Mucosa of rectum (tissue), 2 donors: ENCODE measurements at regions not wholly inside any gene's neighbourhood (a gene's known extent, or its start where the extent isn't known, plus 50 kb on each side); places are given as distances from the start of the nearest gene placed in this dataset.

Source experiments
- H3K27ac ChIP-seq, 2 donors: one replicate each; pipeline ENCODE4 v1.7.0; 2013; ENCODE audit warnings: inconsistent platforms in 2 of 2, low read depth in 2 of 2, low read length in 2 of 2
- H3K27me3 ChIP-seq, 2 donors: one replicate each; pipeline ENCODE4 v1.7.0; 2013; ENCODE audit warnings: low read length in 2 of 2; ENCODE audit not compliant: control insufficient read depth in 2 of 2, insufficient read depth in 2 of 2
- H3K36me3 ChIP-seq, 2 donors: one replicate each; pipeline ENCODE4 v1.7.0; 2013; ENCODE audit warnings: low read length in 2 of 2; ENCODE audit not compliant: control insufficient read depth in 2 of 2, insufficient read depth in 2 of 2
- H3K4me1 ChIP-seq, 2 donors: one replicate each; pipeline ENCODE4 v1.7.0; 2013; ENCODE audit warnings: low read length in 2 of 2, mild to moderate bottlenecking in 1 of 2; ENCODE audit not compliant: control insufficient read depth in 2 of 2, insufficient read depth in 2 of 2
- H3K4me3 ChIP-seq, 2 donors: one replicate each; pipeline ENCODE4 v1.7.0; 2013; ENCODE audit warnings: low read length in 2 of 2
- H3K9ac ChIP-seq, 2 donors: one replicate each; pipeline ENCODE4 v1.7.0; 2013; ENCODE audit warnings: low read length in 2 of 2, low read depth in 1 of 2, mild to moderate bottlenecking in 1 of 2
- H3K9me3 ChIP-seq, 2 donors: one replicate each; pipeline ENCODE4 v1.7.0; 2013; ENCODE audit warnings: low read length in 2 of 2; ENCODE audit not compliant: control insufficient read depth in 2 of 2
- donor health status: healthy.
- donor health status: Normal muscosa, but diverticular disease.

DNA sequence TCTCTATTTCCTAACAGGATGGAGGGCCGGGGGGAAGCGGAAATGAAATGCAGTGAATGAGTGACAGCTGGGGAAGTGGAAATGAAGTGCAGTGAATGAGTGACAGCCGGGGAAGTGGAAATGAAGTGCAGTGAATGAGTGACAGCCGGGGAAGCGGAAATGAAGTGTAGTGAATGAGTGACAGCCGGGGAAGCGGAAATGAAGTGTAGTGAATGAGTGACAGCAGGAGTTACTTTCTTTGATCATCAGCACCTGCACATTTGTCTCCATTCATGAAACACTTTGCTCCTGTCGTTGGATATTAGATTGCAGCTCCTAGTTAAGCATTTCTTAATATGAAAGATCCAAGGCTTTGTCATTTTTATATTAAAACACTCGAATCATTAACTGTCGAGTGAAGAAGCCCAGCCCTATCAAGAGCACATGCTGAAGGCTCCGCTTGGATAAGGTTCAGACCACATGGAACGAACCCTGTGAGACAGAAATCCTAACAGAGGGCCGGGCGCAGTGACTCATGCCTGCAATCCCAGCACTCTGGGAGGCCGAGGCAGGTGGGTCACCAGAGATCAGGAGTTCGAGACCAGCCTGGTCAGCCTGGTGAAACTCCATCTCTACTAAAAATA, 406.0 kb upstream of the ADARB2 start:
- no peaks in the 10 kb centered on the region for H3K27me3 ChIP-seq

DNA sequence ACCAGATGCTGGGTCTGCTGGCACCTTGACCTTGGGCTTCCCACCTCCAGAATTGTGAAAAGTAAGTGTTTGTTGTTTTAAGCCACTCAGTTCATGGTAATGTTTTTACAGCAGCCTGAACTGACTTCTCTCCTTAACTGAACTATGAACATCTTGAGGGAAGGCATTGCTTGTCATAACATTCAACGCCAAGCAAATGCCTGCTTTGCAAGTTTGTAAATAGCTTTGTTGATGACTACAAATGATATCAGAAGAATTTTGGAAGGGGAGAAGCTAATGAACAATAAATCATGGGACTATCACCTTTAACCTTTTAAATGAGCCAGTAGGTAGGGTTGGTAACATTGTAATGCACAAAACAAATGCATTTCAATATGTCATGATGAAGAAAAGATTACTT, 402.4 kb upstream of the ADARB2 start:
- H3K27ac ChIP-seq: no peak overlapping the region
- H3K36me3 ChIP-seq: no peaks in the 10 kb centered on the region
- no peaks in the 10 kb centered on the region for H3K4me1 ChIP-seq
- peaks cover 0 to 8% of the 10 kb centered on the region in 2 donors for H3K9me3 ChIP-seq
- no peak overlapping the region for H3K9ac ChIP-seq
- H3K4me3 ChIP-seq: no peak overlapping the region
- no peaks in the 10 kb centered on the region for H3K27me3 ChIP-seq

More for the DNA sequence above, 406.0 kb upstream of the ADARB2 start:
- H3K9ac ChIP-seq: no peak overlapping the region
- H3K36me3 ChIP-seq: no peaks in the 10 kb centered on the region
- peaks cover 0 to 5% of the 10 kb centered on the region in 2 donors for H3K9me3 ChIP-seq
- H3K4me1 ChIP-seq: no peaks in the 10 kb centered on the region
- no peak overlapping the region for H3K4me3 ChIP-seq
- no peak overlapping the region for H3K27ac ChIP-seq

DNA sequence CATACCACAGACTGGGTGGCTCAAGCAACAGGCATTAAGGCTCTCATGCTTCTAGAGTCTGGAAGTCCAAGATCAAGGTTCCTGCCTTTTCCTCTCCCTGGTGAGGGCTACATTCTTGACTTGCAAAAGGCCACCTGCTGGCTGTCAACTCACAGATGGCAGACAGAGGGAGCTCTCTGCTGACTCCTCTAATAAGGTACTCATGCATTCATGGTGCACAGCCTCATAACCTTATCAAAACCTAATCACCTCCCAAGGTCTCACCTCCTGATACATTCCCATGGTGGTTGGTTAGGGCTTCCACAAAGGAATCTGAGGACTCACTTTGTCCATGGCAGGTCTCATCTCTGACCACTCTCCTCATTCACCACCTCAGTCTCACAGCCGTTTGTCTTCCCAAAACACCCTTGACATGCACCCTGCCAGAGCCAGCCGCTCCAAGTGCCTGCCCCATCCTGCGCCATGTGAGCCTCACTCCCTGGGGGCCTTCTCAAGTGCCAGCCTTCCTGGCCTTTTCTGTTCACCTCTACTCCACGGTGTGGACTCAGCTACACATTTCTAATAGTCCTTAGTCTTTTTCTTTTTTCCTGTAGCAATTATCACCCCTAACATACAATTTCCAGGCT, 400.3 kb upstream of the ADARB2 start:
- Histone ChIP-seq H3K27me3 (no peaks in the 10 kb centered on the region), H3K36me3 (no peaks in the 10 kb centered on the region), H3K4me1 (no peaks in the 10 kb centered on the region), H3K27ac (no peak overlapping the region), H3K9me3 (peaks cover 0 to 8% of the 10 kb centered on the region in 2 donors), H3K9ac (no peak overlapping the region), H3K4me3 (no peak overlapping the region)

DNA sequence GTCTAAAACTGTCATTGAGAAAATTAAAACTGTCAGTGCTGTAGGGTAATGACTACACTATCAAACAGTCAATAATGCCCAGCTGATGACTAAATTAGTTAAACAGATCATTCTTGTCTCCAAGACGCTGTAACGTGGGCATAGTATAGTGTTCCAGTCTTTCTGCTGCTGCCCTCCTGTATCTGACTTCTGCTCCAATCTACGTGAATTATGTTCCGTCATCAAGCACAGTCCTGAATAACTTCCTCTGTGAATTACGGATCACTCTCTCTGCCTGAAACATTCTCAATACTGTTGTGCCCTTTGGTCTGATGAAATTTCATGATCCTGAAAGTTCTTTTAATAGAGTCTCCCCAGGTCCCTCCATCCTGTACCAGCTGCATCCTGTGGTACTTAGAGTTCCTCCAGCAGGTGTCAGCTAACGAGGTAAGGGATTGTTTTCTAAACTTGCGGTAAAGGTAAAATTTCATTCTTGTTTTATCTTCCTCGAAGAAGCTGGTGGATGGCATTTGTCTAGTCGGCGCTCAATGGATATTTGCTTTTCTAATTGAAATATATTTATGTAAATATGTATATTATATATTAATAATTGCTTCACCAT, 393.5 kb upstream of the ADARB2 start:
- Histone ChIP-seq H3K4me1 (no peaks in the 10 kb centered on the region), H3K9ac (no peak overlapping the region), H3K27me3 (no peaks in the 10 kb centered on the region), H3K4me3 (no peak overlapping the region), H3K27ac (no peak overlapping the region), H3K36me3 (no peaks in the 10 kb centered on the region), H3K9me3 (no peaks in the 10 kb centered on the region)

DNA sequence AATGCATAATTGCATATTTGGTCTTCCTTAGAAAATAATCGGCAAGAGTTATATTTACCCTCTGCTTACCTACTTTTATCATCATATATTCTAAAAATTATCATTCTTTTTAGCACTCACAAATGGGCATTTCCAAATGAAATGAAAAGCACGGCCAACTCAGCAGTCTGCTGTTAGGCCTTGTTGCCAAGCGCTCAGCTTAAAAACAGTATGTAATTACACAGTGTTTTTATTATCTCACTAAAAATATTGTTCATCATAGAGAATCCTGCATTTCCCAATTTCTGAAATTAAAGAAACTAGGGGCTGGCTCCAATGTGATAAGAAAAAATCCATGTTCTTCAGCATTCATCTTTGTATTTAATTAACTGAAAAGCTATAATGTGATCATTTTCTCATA, 391.7 kb upstream of the ADARB2 start:
- Histone ChIP-seq H3K4me3 (no peak overlapping the region), H3K9ac (no peak overlapping the region), H3K27ac (no peak overlapping the region), H3K36me3 (no peaks in the 10 kb centered on the region), H3K27me3 (no peaks in the 10 kb centered on the region), H3K4me1 (no peaks in the 10 kb centered on the region), H3K9me3 (no peaks in the 10 kb centered on the region)

DNA sequence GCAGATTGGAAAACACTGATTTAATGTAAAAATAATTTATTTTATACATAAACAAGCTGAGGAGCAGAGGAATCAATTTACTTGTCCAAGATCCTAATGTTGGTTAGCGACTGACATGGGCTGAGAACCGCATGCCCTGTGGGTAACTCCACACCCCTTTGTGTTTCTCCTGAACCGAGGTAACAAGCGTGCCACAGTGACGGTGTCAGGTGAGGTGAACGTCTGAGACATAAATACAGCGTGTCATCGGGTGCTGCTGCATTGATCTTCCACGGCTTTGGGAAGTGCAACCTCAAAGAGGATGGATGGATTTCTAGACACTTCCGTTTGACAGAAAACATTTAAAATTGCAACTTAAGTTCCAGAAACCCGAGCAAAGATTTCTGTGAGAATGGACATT, 386.8 kb upstream of the ADARB2 start:
- no peaks in the 10 kb centered on the region for H3K9me3 ChIP-seq
- no peak overlapping the region for H3K27ac ChIP-seq
- H3K9ac ChIP-seq: no peak overlapping the region
- no peaks in the 10 kb centered on the region for H3K27me3 ChIP-seq
- no peaks in the 10 kb centered on the region for H3K36me3 ChIP-seq
- H3K4me3 ChIP-seq: no peak overlapping the region
- no peaks in the 10 kb centered on the region for H3K4me1 ChIP-seq

DNA sequence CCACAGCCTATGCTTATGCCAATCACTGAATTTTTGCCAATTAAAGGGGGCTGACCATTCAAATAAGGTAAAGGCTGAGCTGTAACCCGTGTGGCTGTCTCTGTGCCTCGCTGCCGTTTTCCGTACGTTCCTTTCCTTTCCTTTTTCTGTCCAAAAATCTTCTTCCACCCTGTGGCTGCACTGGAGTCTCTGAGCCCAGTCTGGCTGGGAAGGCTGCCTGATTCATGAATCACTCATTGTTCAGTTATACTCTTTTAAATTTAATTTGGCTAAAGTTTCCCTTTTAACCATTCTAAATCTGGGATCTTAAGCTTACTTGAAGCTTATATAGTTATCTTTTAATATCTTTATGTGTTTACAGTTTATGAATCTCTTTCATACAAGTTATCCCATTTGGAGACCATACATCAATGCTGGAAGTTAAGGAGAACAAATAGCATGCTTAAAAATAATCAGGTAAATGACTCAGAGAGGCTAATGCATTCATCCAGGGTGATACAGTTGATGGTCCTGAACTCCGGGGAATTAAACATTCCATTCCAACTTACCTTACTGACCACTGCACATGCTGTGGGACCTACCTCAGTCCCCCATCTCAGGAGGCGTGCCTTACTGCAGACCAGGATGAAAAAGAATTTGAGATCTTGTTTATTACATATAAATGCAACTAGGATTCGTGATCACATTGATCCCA, 385.3 kb upstream of the ADARB2 start:
- no peaks in the 10 kb centered on the region for H3K27me3 ChIP-seq
- no peaks in the 10 kb centered on the region for H3K9me3 ChIP-seq
- H3K36me3 ChIP-seq: no peaks in the 10 kb centered on the region
- no peak overlapping the region for H3K4me3 ChIP-seq
- no peak overlapping the region for H3K27ac ChIP-seq
- H3K4me1 ChIP-seq: no peaks in the 10 kb centered on the region
- no peak overlapping the region for H3K9ac ChIP-seq

DNA sequence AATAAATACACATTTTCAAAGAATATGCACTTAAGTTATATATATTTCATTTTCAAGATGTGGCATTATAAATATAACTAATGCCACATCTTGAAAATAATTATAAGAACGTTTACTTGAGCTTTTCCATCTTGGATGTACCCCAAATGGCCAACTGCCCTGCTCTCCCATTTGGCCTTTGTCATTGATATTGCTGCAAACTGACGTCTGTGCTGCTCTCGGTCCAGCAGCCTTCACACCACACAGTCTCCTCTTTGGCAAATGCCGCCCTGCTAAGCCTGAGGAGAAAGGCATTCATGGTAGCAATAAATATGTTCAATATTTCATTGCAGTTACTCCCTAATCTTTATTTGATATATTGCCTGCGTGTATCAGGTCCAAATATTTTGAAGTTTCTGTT, 384.6 kb upstream of the ADARB2 start:
- no peak overlapping the region for H3K4me3 ChIP-seq
- no peaks in the 10 kb centered on the region for H3K36me3 ChIP-seq
- no peaks in the 10 kb centered on the region for H3K9me3 ChIP-seq
- H3K27ac ChIP-seq: no peak overlapping the region
- no peaks in the 10 kb centered on the region for H3K4me1 ChIP-seq
- no peak overlapping the region for H3K9ac ChIP-seq
- no peaks in the 10 kb centered on the region for H3K27me3 ChIP-seq

DNA sequence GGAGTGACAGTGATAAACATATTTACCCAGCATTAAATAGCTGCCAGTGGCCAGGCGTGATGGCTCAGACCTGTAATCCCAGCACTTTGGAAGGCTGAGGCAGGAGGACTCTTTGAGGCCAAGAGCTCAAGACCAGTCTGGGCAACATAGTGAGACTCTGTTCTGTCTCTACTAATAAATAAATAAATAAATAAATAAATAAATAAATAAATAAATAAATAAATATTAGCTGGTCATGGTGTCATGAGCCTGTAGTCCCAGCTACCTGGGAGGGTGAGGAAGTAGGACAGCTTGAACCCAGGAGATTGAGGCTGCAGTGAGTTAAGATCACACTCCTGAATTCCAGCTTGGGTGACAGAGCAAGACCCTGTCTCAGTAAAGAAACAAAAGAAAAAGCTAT, 384.0 kb upstream of the ADARB2 start:
- Histone ChIP-seq H3K9me3 (no peaks in the 10 kb centered on the region), H3K4me1 (no peaks in the 10 kb centered on the region), H3K27ac (no peak overlapping the region), H3K36me3 (no peaks in the 10 kb centered on the region), H3K27me3 (no peaks in the 10 kb centered on the region), H3K9ac (no peak overlapping the region), H3K4me3 (no peak overlapping the region)

DNA sequence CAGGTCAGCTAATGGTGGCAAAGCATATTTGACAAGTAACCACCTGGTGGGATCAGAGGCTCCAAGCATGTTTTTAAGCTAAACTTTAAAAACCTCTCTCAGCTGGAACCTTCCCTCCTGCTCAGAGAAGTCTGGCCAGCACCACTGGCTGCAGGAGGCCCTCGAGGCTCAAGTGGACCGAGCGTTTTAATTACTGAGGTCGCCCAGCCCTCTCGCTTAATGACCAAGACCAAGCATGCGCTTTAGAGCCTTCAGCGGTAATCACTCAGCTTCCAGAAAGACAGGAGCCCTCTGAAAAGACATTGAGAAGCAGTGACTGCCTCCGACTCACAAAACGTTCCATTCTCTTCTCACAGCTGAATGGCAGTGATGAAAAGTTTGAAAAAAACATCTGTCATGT, 383.4 kb upstream of the ADARB2 start:
- Histone ChIP-seq H3K9ac (no peak overlapping the region), H3K27me3 (no peaks in the 10 kb centered on the region), H3K9me3 (no peaks in the 10 kb centered on the region), H3K36me3 (no peaks in the 10 kb centered on the region), H3K4me3 (no peak overlapping the region), H3K27ac (no peak overlapping the region), H3K4me1 (no peaks in the 10 kb centered on the region)
